GM12864 (cell line): ENCODE measurements at regions not wholly inside any gene's neighbourhood (a gene's known extent, or its start where the extent isn't known, plus 50 kb on each side); places are given as distances from the start of the nearest gene placed in this dataset.
"Not testable (repeated sequence)": the region's sequence is repeated elsewhere in the genome, so short reads cannot be mapped to it uniquely, and the experiment has no call there.

Experiments
- DNase-seq: peaks from one replicate; pipeline ENCODE4 v3.0.0-alpha.2; 2011; ENCODE audit warnings: low read depth
- H3K4me3 ChIP-seq: 2 replicates; pipeline ENCODE4 v1.5.1; 2011; ENCODE audit warnings: mild to moderate bottlenecking, low read depth, low read length, control low read depth
- TF ChIP-seq, protein P1 (sequence below): IDR thresholded peaks from 2 replicates; pipeline ENCODE4 v1.5.1; 2011; ENCODE audit warnings: low read depth, mild to moderate bottlenecking, moderate library complexity, low read length, control low read depth, inconsistent platforms; ENCODE audit errors: missing control alignments

DNA sequence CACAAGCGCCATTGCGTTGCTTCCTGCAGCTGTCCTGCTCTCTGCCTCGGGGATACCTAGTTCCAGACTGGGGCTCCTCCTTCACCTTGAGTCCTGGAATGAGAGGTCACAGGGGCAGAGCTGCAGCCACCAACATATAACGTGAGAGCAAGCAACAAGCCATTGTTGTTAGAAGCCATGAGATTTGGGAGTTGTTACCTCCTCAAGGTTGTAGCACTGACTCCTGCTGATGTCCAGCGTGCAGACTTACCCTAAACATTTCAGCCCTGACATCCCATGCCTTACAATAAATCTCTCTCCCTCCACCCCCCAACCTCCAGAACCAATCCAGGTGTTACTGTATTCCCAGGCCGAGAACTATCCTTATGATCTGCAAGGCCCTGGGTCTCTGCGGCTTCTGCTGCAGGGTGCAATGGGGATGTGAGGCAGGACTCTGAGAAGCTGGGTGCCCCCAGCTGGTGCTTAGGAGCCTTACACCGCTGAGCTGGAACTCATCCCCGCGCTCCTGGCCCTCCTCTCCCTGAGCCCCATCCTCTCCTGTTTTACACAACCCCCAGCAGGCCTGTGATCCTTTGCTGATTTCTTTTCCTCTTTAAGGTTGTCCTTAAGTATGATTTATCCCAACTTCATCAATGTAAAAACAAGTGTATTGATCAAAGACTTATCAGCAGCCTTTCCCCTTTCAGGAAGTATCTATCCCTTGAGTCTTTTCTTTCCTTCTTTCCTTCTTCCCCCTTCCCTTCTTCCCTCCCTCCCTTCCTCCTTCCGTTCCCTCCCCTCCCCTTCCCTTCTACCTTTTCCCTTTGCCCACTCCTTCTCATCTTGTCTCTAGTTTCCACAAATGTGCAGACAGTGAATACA lies 84.2 kb upstream of the ABHD2 start:
- TF ChIP-seq, protein P1, sequence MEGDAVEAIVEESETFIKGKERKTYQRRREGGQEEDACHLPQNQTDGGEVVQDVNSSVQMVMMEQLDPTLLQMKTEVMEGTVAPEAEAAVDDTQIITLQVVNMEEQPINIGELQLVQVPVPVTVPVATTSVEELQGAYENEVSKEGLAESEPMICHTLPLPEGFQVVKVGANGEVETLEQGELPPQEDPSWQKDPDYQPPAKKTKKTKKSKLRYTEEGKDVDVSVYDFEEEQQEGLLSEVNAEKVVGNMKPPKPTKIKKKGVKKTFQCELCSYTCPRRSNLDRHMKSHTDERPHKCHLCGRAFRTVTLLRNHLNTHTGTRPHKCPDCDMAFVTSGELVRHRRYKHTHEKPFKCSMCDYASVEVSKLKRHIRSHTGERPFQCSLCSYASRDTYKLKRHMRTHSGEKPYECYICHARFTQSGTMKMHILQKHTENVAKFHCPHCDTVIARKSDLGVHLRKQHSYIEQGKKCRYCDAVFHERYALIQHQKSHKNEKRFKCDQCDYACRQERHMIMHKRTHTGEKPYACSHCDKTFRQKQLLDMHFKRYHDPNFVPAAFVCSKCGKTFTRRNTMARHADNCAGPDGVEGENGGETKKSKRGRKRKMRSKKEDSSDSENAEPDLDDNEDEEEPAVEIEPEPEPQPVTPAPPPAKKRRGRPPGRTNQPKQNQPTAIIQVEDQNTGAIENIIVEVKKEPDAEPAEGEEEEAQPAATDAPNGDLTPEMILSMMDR, result peak; percentile 49
- no peak for DNase-seq
- H3K4me3 ChIP-seq, result no peak overlapping the region

DNA sequence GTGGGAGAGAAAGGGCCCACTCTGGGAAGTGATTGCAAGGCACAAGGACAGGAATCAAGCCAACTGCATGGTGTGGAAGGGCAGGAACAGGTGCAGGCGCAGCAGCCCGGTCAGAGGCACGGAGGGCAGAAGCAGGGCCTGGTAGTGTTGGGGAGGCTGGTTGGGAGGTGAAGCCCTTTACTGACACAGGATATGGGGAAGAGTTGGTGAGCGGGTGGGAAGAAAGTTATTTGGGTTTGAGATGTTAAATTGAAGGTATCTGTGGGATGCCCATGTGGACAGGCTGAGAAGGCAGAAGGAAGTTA lies 83.6 kb upstream of the ABHD2 start:
- H3K4me3 ChIP-seq, result no peak overlapping the region
- TF ChIP-seq, protein P1, result no peak
- DNase-seq, result no peak

DNA sequence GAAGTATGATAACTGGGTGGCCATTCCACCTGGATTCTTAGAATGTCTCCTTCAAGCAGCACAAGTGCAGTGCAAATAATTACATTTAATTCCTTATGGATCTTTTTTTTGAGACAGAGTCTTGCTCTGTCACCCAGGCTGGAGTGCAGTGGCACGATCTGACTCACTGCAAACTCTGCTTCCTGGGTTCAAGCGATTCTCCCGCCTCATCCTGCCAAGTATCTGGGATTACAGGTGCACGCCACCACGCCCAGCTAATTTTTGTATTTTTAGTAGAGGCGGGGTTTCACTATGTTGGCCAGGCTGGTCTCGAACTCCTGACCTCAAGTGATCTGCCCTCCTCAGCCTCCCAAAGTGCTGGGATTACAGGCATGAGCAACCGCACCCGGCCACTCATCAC lies 80.7 kb upstream of the ABHD2 start:
- H3K4me3 ChIP-seq, result not testable (repeated sequence)

DNA sequence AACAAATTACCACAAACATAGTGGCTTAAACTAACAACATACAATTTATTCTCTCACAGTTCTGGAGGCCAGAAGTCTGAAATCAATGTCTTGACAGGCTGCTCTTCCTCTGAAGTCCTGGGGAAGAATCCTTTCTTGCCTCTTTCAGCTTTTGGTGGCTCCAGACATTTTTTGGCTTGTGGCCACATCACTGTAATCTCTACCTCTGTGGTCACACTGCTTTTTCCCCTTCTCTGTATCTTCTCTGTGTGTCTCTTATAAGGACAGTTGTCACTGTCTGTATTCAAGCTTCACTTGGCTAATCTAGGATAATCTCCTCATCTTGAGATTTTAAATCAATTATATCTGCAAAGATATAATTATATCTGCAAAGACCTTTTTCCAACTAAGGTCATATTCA lies 80.3 kb upstream of the ABHD2 start:
- TF ChIP-seq, protein P1, result no peak
- no peak for DNase-seq
- H3K4me3 ChIP-seq, result no peak overlapping the region

More for the DNA sequence above, 80.7 kb upstream of the ABHD2 start:
- DNase-seq, result not testable (repeated sequence)

DNA sequence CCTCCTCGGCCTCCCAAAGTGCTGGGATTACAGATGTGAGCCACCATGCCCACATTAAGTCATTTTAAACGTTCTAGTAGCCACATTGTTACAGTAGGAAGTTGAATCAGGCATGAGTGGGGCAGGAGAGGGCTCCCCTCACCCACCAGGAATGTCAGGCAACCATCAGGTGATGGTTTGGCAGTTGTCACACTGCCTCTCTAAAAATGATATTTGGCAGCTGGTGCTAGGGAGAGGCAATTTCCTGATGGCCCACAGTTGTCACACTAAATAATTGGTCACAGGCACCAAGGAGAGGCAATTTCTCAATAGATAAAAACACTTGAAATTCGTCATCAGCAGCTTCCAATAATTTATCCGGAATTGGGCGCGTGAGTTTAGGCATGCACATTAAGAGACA lies 79.2 kb upstream of the ABHD2 start:
- H3K4me3 ChIP-seq, result no peak overlapping the region
- TF ChIP-seq, protein P1, result no peak
- no peak for DNase-seq

DNA sequence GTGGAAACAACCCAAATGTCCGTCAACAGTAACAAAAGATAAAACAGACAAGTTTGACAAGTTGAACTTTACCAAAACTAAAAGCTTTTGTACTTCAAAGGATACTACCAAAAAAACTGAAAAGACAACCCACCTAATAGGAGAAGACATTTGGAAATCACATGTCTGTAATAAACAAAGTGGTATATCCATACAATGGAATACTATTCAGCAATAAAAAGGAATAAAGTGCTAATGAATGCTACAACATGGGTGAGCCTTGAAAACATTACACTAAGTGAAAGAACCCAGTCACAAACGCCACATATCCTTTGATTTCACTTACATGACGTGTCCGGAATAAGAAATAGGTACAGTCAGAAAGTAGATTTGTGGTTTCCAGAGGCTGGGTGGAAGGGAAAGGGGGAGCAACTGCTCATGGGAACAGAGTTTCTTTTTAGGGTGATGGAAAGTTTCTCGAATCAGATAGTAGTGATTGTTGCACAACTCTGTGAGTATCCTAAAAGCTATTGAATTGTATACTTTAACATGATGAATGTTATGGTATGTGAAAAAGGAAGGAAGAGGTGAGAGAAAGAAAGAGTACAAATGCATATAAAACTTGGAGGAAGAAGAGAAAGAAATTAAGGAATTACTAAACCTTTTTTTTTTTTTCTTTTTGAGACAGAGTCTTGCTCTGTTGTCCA lies 72.7 kb upstream of the ABHD2 start:
- DNase-seq, result no peak
- TF ChIP-seq, protein P1, result no peak
- H3K4me3 ChIP-seq, result no peak overlapping the region

DNA sequence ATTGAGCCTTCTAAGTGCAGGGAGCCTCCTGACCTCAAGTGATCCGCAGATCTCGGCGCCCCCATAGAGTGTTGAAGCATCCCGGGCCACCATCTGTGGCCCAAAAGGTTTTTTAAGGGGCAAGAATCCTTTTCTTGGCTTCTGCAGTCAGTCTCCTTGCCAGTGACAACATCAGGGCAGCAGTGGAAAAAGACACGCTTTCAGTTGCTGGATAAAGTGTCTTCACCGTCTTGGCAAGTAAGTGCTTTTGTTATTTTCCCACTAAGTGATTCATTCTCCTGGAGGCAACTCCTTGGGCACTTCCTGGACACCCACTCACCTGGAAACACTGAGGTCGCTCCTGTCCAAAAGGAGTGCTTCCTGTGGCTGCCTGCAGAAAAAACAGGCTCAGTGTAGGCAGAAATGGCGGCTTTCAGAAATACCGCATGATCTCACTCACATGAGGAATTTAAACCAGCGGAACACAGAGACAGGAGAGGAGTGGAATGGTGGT lies 71.7 kb upstream of the ABHD2 start:
- TF ChIP-seq, protein P1, result no peak
- H3K4me3 ChIP-seq, result no peak overlapping the region
- DNase-seq, result no peak
